Lung microvascular endothelial cell (primary cell): ENCODE measurements at regions not wholly inside any gene's neighbourhood (a gene's known extent, or its start where the extent isn't known, plus 50 kb on each side); places are given as distances from the start of the nearest gene placed in this dataset.
A peak's percentile ranks its signal among the peaks of the same experiment; 100 is the strongest.
"Not testable (repeated sequence)": the region's sequence is repeated elsewhere in the genome, so short reads cannot be mapped to it uniquely, and the experiment has no call there.

Experiments
- DNase-seq, 2 donors: peaks; one replicate each; pipeline versions ENCODE4 v3.0.0 to v3.0.0-alpha.2; 2010; ENCODE audit warnings: low read depth in 2 of 2

- DNase-seq, result peak in 1 of 2 donors; percentile 1
Measured at GRCh38 chr11:104704146-104704830, 194.0 kb downstream of the CASP12 start.

DNA sequence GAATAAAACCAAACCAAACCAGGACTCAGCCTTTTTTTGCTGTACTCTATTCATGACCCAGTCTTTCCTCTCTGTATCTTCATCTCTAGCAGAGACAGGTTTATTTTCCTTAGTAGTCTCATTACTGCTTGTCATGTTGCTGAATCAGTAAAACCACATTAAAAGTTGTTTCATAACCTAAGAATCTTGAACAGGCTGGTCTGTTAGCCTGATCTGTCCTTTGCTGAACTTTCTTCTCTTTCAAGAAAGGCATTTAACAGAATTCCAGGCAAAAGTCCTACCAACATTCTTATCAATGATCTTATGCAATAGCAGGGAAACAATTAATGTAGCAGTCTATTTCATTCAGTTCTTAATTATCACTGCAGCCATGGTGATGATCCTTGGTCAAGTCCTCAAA, 197.7 kb downstream of the CASP12 start:
- DNase-seq, result no peak

DNA sequence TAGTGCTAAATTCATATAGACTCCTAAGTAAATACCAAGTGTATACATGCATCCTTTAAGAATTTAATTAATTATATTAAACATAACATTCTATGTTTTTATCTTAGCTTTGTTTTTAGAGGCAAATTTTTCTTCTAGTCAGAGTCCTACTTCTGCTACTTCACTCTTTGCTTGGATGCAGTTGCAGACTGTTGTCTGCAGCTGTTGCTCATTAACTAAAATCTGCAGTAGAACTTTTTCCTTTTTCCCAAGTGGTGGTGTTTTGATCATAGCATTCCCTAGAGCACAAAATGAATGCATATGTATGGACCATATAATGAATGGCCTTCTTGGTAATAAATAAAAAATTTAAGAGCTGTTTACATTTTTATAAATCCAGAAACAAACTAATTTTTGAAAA, 198.3 kb downstream of the CASP12 start:
- no peak for DNase-seq

DNA sequence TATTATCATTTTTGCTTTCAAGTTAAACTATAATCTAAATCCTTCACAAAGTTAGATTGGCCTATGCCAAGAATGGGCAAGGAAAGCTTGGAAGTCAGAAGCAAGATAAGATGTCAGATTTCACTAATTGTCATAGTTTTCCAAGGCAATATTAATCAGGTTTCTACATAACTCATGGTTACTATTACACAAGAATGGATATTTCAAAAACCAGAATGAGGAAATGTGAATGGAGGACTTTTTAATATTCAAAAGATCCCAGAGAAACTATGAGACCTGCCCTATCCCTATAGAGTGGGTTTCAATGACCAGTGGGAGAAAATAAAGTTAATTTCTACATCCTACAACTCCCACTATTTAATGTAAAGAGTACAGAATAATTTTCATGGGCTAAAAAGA, 203.2 kb downstream of the CASP12 start:
- DNase-seq, result no peak

DNA sequence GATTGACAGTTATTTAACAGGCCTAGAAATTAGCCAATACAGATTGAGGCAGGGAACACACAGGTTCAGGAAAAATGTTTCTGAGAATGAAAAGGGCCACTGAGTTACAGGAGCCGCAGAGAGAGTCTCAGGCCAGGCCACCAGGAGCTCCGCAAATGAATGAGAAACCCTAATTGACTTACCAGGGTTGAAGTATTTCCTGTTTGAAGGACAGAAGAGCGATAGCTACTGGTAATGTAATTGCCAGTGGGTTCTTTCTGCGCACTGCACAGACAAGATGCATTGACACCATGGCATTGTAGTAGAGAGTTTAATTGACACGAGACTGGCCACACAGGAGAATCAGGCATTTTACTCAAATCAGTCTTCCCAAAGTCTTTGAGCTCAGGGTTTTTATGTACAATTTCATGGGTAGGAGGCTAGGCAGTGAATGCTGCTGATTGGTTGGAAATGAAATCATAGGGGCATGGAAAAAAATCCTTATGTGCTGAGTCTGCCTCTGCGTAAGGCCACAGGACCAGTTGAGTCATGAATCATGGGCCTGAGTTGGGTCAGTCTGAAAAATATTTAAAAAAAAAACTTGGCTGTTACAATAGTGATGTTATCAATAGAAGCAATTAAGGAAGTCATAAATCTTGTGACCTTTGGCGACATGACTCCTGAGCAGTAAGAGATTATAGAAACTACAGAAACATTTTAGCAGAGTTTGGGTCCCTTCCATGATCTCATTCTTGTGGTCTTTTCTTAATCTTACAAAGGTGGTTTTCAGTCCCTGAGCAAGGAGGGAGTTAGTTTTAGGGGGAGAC, 203.8 kb downstream of the CASP12 start:
- DNase-seq, result peak; percentile 32 to 48

DNA sequence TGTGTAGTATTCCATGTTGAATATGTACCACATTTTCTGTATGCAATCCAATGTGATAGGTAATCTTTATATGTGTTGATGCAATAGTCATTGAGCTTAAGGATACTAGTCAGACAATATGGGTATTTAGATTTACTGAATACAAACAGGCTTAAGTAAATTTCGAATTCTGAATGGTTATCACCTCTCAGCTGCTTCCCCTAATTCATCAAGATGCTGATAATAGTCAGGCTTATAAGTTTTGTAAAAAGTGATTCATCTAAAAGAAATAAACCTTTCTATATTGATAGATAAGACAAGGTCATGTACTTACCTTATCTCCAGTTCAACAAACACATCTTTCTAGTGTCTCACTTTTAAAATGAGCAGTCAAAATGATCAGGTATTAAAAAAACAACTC, 205.5 kb downstream of the CASP12 start:
- no peak for DNase-seq

DNA sequence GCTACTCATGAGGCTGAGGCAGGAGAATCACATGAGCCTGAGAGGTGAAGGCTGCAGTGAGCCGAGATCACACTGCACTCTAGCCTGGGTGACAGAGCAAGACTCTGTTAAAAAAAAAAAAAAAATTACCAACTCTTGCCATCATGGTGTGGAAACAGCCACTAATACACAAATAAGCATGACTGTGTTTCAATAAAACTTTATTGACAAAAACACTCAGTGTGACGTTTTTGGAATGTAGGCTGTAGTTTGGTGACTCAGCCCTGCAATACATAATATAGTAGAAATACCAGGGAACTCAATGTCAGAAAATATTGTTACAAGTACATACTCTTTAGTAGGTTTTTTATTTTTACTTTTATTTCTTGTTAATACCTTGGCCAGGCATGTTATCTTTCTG, 207.1 kb downstream of the CASP12 start:
- no peak for DNase-seq

DNA sequence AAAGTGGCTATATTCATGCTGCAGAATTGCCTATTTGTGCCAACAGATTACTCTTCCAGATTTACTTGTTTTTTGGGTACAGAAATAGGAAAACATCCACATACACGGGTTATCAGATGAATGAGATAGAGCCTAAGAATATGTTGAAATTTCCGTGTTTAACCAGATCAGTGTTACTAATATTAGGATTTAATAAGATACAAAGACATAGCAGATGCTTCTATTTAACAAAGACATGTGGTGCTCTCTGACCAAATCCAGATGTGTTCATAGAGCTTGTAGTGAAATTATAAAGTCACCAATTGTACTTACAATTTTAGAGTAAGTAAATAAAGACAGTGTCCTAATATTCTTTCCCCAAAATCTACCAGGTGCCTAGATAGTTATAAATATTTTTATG, 208.0 kb downstream of the CASP12 start:
- DNase-seq, result no peak

DNA sequence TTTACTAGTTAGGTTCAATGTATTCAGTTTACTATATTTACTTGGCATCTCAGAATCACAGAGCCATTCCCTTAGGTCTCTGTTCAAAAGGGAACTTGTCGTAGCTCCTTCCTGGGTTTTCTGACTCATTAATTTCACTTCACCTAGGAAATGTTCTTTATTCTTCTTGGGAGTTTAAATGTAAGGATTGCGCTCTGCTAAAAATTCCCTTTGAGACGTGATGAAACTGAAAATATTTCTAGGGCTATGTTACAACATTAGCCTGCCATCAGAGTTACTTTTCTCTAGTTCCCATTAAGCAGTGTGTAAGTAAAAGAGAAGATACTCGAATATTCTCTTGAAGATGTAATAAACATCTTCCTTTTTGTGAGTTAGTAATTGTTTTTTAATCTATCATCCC, 209.5 kb downstream of the CASP12 start:
- DNase-seq, result no peak

DNA sequence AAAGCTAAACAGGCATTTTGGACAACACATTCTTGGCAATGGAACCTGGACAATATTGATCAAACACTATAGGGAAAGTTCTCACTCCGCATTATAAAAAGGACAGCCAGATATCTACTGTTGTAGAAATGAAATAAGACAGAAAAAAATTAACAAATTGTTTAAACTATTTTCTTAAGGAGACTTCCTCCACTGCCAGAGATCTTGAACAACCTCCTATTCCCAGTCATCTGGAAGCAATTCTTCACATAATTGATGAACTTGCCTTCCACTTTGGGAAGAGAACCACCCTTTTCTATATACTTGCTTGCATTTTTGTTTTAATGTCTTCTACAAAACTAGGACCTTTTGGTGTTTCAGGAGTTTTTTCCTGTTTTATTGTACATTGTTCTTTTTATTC, 216.1 kb downstream of the CASP12 start:
- DNase-seq, result no peak

GRCh38 chr11:104679258-104679657, 219.0 kb downstream of the CASP12 start:
- no peak for DNase-seq

DNA sequence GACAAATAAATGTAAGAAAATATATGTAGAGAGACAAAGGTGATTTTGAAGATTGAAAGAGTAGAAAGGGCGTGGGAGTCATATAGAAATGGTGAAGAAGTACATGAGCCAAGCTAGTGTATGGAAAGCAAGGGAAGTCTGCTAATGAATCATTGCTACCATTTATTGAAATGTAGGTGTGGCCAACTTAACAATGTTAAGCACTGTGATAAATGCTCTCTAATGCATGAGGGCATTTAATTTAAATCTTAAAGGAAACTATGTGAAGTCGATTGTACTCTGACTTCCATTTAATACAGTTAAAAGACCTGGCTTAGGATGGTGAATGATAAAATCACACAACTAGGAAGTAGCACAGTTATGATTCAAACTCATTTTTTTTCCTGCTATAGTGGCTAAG, 219.9 kb downstream of the CASP12 start:
- DNase-seq, result peak in 1 of 2 donors; percentile 8

DNA sequence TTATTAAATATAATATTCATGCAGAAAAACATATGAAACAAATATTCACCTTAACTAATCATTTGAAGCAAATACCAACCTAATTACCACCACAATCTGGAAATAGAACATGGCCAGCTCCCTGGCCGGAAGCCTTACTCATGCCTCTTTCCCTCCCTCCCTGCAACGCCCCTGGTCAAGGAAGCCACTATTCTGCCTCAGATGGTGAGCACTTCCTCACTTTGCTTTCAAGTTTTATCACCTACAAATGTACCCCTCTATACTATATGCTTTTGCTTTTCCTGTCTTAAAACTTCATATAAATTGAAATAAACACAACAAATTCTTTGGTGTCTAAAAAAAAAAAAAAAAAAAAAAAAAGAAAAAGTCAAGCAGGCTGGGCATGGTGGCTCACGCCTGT, 221.2 kb downstream of the CASP12 start:
- not testable (repeated sequence) for DNase-seq

GRCh38 chr11:104672897-104673296, 225.4 kb downstream of the CASP12 start:
- no peak for DNase-seq

DNA sequence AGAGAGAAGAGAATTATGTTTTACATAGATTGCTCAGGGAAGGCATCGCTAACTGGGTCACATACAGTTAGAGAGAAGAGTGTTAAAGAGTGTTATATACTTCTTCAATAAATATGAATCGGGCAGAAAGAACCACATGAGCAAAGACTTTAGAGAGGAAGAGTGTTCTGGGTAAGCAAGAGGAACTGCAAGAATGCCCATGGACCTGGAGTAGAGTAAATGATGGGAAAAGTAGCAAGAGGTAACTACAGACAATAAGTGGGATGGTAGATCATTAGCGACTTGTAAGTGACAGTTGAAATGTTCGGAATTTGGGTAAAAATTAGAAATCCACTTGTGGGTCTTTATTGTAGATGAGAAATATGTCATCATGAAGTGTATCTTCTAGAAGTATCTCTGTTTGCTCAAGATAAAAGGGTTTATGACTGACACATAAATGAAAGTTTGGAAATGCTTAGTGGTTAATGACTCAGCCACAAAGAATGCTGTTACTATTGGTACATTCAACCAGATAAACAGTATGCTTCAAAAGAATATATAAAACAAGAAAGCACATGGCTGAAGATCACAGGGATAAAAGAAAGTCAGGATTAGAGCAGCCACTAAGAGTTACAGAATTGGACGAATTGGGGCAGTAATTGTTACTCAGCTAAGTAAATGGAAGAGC, 229.3 kb downstream of the CASP12 start:
- peak; percentile 28 to 78 for DNase-seq

DNA sequence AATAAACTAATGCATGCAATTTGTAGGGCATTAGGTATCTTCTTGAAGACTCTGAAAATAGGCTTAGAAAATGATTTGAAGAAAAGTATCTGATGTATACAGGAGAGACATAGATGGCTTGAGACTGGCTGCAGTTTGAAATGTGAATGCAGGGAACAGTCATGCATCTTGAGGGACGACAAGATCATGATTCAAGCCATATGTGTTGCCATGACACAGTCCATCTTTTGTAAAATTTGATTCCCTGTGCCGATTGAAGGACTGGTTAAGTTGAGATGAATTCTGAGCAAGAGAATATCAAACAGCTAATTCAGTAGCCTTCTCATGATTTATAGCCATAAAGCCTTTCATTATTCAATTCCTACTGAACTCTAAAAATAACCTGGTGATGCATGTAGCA, 231.6 kb downstream of the CASP12 start:
- DNase-seq, result no peak

GRCh38 chr11:104665641-104666040, 232.6 kb downstream of the CASP12 start:
- DNase-seq, result peak; percentile 1 to 17

DNA sequence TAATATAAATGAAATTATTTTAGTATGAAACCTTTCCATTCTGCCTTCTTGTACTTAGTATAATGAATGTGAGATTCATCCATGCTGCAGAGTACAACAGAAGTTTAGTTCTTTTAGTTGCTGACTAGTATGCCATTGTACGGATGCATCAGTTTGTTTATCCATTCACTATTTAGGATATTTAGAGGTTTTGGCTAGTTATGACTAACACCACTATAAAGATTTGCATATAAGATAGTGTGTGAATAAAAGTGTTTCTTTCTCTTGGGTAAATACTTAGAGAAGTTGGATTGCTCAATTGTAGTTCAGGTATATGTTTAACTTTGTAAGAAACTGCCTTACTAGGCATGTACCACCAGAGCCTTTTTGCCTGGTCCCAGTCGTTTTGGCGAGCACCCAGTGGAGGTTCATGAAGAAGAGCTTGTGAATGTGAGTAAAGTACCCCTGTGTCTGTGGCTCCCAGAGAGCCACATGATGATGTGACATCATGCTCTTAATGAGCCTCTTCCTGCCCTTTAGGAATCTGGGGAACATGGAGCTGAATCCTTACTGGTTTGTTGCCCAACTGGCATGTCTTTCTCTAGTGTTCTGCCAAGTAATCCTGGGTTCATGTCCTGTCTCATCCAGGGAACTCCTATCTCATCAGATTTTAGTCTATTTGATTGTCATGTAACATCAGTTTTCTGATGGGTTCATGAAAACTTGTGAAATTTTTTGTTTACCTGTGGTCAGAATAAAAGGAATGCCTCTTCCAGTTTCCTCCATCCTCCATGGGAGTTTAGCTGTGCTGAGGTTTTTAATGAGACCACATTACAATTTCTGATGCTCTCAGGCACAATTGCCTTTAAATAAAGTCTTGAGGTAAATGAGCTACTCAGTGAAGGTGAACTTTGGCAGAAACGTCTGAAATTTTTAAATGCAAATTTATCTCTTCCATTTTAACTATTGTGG, 234.8 kb downstream of the CASP12 start:
- DNase-seq, result no peak

- no peak for DNase-seq
Measured at GRCh38 chr11:104661901-104662300, 236.4 kb downstream of the CASP12 start.

GRCh38 chr11:104661471-104661870, 236.8 kb downstream of the CASP12 start:
- no peak for DNase-seq

DNA sequence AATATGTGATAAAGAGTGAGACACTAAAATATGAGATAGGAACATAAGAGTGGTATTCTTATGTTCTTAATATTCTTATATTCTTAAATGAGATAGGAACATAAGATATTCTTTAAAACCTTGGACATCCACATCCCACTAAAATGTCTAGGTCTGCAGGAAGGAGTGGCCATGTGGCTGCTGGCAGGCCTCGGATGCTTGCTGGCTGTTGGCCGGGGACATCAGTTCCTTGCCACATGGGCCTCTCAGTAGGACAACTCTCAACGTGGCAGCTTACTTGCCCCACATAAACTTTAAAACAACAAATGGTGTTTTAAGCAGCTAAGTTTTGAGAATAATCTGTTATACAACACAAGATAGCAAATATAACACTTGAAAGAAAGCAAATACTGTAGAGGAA, 240.1 kb downstream of the CASP12 start:
- DNase-seq, result no peak
